RWPE2 (cell line): ENCODE measurements at regions not wholly inside any gene's neighbourhood (a gene's known extent, or its start where the extent isn't known, plus 50 kb on each side); places are given as distances from the start of the nearest gene placed in this dataset.
"Not testable (repeated sequence)": the region's sequence is repeated elsewhere in the genome, so short reads cannot be mapped to it uniquely, and the experiment has no call there.

ENCODE experiments used
- ATAC-seq: fragments of 200-7000 bp; cut with Tn5 transposase; 3 replicates; pipeline ENCODE4 v1.9.1; 2021; ENCODE audit warnings: low read depth
- DNase-seq: peaks from one replicate; pipeline ENCODE4 v3.0.0-alpha.2; 2020; ENCODE audit warnings: low spot score
- H3K27ac ChIP-seq: fragments of 450-650 bp; 2 replicates; pipeline ENCODE4 v1.5.1; 2017; ENCODE audit warnings: mild to moderate bottlenecking; ENCODE audit not compliant: poor library complexity, severe bottlenecking
- H3K27me3 ChIP-seq: fragments of 250-450 bp; sonication (Bioruptor Pico); 2 replicates; pipeline ENCODE4 v1.5.1; 2021; ENCODE audit warnings: mild to moderate bottlenecking, moderate library complexity; ENCODE audit not compliant: insufficient read depth, poor library complexity, severe bottlenecking
- H3K36me3 ChIP-seq: fragments of 250-450 bp; sonication (Bioruptor Pico); 2 replicates; pipeline ENCODE4 v1.5.1; 2020; ENCODE audit warnings: low read depth, mild to moderate bottlenecking, moderate library complexity
- H3K4me1 ChIP-seq: fragments of 250-450 bp; sonication (Bioruptor Pico); 2 replicates; pipeline ENCODE4 v1.5.1; 2021; ENCODE audit warnings: mild to moderate bottlenecking, moderate library complexity; ENCODE audit not compliant: insufficient read depth, poor library complexity, severe bottlenecking
- H3K4me3 ChIP-seq: fragments of 250-450 bp; sonication (Bioruptor Pico); 2 replicates; pipeline ENCODE4 v1.5.1; 2021; ENCODE audit warnings: mild to moderate bottlenecking, moderate library complexity; ENCODE audit not compliant: severe bottlenecking
- H3K9me3 ChIP-seq: fragments of 250-450 bp; sonication (Bioruptor Pico); 2 replicates; pipeline ENCODE4 v1.5.1; 2021; ENCODE audit warnings: mild to moderate bottlenecking, moderate library complexity; ENCODE audit not compliant: severe bottlenecking

DNA sequence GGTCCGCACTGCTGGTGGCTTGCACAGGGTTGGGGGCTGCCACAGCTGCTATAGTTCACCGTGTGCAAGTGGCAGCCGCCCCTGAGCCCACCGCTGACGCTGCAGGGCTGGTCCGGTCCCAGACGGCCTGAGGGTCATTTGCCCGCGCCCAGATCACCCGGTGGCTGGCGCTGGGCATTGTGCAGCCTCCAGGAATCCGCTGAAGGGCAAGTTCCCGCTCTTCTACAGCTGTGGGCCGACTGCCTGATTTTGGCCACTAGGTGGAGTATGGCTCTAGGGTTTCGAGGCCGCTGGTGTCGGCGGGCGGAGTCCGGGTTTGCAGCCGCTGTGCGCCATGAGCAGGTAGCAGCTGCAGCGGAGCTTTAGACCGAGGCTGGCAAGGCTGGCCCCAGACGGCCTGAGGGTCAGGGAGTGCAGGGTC is 581.8 kb downstream of the TUBA3C start:
- not testable (repeated sequence) for DNase-seq, H3K4me1 ChIP-seq, H3K27me3 ChIP-seq, H3K9me3 ChIP-seq, H3K4me3 ChIP-seq, H3K36me3 ChIP-seq, ATAC-seq, H3K27ac ChIP-seq

DNA sequence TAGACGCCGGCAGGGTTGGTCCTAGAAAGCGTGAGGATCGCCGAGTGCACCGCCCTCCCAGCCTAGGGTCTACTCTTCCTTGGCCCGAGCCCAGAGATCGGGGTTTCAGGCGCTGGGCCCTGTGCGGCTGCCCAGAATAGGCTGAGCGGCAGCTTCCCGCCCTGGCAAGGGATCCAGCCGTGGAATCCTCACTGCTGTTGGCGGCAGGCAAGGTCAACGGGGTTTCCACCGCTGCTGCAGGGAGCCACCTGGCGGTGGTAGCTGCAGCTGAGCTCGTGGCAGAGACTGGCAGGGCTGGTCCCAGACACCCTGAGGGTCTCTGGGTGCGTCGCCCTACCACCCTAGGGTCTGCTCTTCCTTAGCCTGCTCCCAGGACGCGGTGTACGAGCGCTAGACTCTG is 583.1 kb downstream of the TUBA3C start:
- not testable (repeated sequence) for H3K36me3 ChIP-seq, DNase-seq, H3K4me1 ChIP-seq, H3K9me3 ChIP-seq, H3K4me3 ChIP-seq, H3K27me3 ChIP-seq, H3K27ac ChIP-seq, ATAC-seq

DNA sequence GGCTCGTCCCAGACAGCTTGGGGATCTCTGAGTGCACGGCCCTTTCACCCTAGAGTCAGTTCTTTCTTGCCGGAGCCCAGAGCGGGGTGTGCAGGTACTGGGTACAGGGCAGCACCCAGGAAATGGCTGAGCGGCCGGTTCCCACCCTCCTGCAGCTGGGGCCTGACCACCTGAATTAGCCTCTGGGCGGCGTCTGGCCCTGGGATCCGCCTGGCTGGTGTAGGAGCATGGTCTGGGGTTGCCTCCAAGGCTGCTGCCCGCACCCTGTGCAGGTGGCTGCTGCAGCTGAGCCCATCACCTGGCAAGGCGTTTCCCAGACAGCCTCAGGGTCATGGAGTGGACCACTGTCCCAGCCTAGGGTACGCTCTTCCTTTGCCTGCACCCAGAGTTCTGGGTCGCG is 583.7 kb downstream of the TUBA3C start:
- not testable (repeated sequence) for H3K27ac ChIP-seq, ATAC-seq, H3K27me3 ChIP-seq, H3K9me3 ChIP-seq, H3K36me3 ChIP-seq, H3K4me3 ChIP-seq, H3K4me1 ChIP-seq, DNase-seq

DNA sequence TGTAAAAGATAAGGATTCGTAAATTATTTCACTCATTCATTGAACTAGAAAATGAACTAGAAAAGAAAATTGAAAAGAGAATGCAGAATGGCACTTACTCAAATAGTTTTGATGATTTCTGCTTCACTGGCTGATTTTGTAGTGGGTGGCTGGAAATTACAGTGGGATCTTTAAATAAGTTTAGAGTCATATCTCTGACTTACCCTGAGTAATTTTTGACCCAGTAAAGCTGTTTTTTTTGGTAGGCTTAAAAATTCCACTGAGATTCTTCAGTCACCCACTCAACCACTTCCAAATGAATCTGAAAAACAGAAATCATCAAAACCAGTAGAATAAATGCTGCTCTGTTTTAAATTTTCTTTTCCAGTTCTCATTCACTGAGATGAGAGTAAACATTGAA is 604.5 kb downstream of the TUBA3C start:
- H3K4me1 ChIP-seq, H3K4me3 ChIP-seq, DNase-seq, H3K36me3 ChIP-seq, H3K27me3 ChIP-seq, H3K27ac ChIP-seq, H3K9me3 ChIP-seq, ATAC-seq: not testable (repeated sequence)

DNA sequence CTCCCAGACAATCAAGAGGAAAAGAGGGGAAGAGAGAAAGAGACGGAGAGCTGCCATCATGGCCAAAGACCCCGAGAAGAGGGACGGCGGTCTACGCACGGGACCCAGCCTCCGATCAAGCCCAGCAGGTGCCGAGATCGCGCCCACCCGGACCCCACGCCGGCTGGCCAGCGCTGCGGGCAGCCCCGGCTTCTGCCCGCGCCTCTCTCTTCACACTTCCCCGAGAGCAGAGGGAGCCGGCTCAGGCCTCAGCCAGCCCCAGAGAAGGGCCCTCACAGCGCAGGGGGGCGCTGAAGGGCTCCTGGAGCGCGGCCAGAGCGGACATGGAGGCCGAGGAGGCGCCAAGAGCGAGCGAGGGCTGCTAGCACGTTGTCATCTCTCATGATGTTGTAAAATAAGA is 613.7 kb downstream of the TUBA3C start:
- H3K27ac ChIP-seq, DNase-seq, ATAC-seq, H3K27me3 ChIP-seq, H3K4me1 ChIP-seq, H3K9me3 ChIP-seq, H3K4me3 ChIP-seq, H3K36me3 ChIP-seq: not testable (repeated sequence)
